Neural progenitor cell (in vitro differentiated cells): ENCODE measurements at regions not wholly inside any gene's neighbourhood (a gene's known extent, or its start where the extent isn't known, plus 50 kb on each side); places are given as distances from the start of the nearest gene placed in this dataset.

ENCODE experiments used
- EZH2phosphoT487 ChIP-seq: fragments of 200-600 bp; sonication (generic); IDR thresholded peaks from 2 replicates; pipeline ENCODE4 v1.6.1; 2017; ENCODE audit warnings: antibody characterized with exemption
- TF ChIP-seq, protein P1 (sequence below): fragments of 200-600 bp; sonication (generic); IDR thresholded peaks from 2 replicates; pipeline ENCODE4 v1.5.1; 2017; ENCODE audit warnings: antibody characterized with exemption, mild to moderate bottlenecking

DNA sequence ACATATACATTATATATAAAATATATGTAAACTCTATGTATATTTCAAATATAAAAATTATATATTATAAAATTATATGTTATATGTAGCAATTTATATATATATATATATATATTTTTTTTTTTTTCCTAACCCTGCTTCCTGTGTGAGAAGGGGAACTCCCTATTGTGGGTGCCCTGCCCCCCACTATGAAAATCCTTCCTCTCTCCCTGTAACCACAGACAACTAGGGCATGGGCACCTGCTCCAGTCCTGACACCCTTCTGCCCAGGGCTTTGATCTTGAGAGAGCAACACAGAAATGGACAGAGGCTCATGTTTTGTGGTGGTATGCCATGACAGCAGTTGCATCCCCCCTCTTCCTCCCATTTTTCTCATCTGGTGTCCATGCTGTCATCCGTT, 148.7 kb upstream of the IL12B start:
- TF ChIP-seq, protein P1, sequence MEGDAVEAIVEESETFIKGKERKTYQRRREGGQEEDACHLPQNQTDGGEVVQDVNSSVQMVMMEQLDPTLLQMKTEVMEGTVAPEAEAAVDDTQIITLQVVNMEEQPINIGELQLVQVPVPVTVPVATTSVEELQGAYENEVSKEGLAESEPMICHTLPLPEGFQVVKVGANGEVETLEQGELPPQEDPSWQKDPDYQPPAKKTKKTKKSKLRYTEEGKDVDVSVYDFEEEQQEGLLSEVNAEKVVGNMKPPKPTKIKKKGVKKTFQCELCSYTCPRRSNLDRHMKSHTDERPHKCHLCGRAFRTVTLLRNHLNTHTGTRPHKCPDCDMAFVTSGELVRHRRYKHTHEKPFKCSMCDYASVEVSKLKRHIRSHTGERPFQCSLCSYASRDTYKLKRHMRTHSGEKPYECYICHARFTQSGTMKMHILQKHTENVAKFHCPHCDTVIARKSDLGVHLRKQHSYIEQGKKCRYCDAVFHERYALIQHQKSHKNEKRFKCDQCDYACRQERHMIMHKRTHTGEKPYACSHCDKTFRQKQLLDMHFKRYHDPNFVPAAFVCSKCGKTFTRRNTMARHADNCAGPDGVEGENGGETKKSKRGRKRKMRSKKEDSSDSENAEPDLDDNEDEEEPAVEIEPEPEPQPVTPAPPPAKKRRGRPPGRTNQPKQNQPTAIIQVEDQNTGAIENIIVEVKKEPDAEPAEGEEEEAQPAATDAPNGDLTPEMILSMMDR, result no peak
- TF ChIP-seq EZH2phosphoT487, result no peak
